HG03432 (cell line): ENCODE measurements at regions not wholly inside any gene's neighbourhood (a gene's known extent, or its start where the extent isn't known, plus 50 kb on each side); places are given as distances from the start of the nearest gene placed in this dataset.
"Not testable (repeated sequence)": the region's sequence is repeated elsewhere in the genome, so short reads cannot be mapped to it uniquely, and the experiment has no call there.

Experiments used
- ATAC-seq: cut with Tn5 transposase; IDR thresholded peaks from one replicate; pipeline ENCODE4 v1.9.1; 2021; ENCODE audit warnings: mild to moderate bottlenecking, moderate library complexity; ENCODE audit not compliant: unreplicated experiment

- no peak for ATAC-seq
These were observed 173.5 kb downstream of the NPFFR2 start for GRCh38 chr4:72205298-72205697.

- ATAC-seq = no peak
These were observed 174.0 kb downstream of the NPFFR2 start for GRCh38 chr4:72205831-72206230.

DNA sequence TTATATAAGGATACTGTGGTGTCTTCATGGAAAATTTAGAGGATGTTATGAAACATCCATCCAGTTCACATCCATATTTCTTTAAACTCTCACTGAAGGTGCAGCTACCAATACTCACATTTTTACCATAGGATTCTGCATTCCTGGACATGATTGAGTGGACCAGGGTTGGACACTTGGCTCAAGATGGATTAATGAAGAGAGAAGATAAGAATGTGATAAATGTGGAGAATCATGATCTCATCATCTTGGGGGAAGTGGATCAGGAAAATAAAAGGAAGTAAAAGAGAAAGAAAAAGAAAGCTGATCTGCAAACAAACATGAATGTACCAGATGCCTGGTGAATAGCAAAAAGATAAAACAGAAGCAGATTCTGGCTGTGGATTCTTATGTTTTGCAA lies 175.4 kb downstream of the NPFFR2 start:
- ATAC-seq = no peak

DNA sequence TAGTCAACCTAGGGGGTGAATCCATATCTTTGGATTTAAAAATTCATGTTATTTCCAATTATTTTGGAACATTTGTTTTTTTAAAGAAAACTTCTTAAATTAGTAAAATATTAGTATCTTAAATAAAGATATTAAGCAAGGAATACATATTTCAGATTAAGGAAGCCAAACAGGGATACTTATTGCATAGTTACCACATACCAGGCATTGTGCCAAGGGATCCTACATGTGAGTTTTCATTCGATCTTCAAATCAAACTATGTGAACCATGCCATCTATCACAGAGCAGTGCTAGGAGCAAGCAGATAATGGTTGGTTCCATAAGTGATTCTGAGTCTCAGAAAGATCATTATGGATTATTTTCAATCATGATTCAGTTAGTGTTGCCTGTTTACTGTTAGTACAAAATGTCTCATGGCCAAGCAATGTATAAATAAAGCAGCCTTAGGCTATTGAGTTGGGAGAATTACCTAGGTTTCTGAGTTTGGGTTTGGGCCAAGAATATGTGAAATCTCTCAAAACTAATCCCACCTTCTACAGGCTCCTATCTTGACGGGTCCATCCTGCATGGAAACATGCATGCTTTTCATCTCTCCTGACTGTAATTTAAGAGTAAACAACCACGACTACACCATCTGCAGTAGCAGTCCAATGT lies 176.7 kb downstream of the NPFFR2 start:
- no peak for ATAC-seq

GRCh38 chr4:72209600-72209999 lies 177.8 kb downstream of the NPFFR2 start:
- ATAC-seq = peak; percentile 58

DNA sequence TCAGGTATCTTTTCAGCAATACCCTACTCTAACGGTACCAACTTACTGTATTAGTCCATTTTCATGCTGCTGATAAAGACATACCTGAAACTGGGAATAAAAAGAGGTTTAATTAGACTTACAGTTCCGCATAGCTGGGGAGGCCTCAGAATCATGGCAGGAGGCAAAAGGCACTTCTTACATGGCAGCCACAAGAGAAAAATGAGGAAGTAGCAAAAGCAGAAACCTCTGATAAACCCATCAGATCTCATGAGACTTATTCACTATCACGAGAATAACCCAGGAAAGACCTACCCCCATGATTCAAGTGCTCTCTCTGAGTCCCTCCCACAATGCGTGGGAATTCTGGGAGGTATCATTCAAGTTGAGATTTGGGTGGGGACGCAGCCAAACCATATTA lies 182.0 kb downstream of the NPFFR2 start:
- ATAC-seq = not testable (repeated sequence)

- no peak for ATAC-seq
These were observed 183.4 kb downstream of the NPFFR2 start for GRCh38 chr4:72215198-72215597.

GRCh38 chr4:72216539-72217277 lies 184.9 kb downstream of the NPFFR2 start:
- ATAC-seq = no peak

DNA sequence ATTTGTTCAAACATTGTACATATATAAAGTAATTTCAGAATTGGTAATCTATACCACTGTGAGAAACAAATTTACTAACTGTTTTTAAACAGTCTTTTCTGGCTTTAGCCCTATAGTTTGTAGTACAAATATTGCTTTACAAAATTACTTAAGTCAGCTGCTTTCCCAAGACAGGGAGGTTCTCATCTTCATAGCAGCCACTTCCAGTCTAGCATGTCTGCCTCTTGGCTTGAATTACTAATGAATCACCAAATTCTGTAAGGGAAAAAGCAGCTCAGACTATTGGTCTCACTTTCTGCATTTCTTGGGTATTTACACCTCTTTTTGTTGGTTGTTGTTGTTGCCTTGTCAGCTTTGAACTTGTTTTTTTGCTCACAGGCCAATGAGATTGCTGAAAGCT lies 187.2 kb downstream of the NPFFR2 start:
- no peak for ATAC-seq
